ENCODE measurements at regions not wholly inside any gene's neighbourhood (a gene's known extent, or its start where the extent isn't known, plus 50 kb on each side); places are given as distances from the start of the nearest gene placed in this dataset.

GRCh38 chr5:68771732-68772131, 322.1 kb upstream of the SLC30A5 start:
- no peak for DNase-seq (ENCODE audit: low read depth in 2 of 3, low spot score in 1 of 3)

DNA sequence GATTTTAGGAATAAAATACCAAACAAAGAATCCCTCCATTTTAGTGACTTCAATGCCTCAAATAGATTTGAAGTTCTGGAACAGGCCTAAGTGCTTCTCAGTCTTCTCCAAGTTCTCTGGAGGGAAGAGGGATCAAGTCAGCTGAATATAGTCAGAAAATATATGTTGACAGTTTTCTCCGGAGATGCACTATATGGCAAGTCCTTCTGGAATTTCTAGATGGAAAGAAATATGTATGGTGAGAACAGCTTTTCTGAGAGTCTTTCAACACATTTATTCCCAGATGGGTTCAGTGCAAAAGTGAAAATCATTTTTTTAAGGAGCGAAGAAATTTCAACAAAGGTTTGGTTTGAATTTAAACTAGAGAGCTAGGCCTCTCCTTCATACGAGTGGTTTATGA, 317.4 kb upstream of the SLC30A5 start:
- DNase-seq (ENCODE audit: low read depth in 2 of 3, low spot score in 1 of 3) = no peak

DNA sequence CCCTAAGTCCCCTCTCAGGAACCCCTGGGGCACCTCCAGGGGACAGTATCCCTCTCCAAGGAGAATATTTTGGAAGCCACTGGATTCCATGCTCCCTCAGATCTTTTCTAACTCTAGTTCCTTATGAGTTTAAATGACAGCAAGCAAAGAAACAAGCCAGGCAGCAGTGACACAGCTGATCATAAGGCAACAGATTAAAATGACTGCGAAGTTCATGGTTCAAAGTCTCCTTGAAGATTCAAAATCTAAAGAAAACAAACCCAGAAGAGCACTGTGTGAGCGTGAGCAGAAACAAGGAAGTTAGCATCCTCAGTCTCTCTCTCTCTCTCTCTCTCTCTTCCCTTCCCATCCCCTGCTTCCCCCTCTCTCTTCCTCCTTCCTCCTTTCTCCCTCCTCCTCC, 316.7 kb upstream of the SLC30A5 start:
- no peak for DNase-seq (ENCODE audit: low read depth in 2 of 3, low spot score in 1 of 3)

DNA sequence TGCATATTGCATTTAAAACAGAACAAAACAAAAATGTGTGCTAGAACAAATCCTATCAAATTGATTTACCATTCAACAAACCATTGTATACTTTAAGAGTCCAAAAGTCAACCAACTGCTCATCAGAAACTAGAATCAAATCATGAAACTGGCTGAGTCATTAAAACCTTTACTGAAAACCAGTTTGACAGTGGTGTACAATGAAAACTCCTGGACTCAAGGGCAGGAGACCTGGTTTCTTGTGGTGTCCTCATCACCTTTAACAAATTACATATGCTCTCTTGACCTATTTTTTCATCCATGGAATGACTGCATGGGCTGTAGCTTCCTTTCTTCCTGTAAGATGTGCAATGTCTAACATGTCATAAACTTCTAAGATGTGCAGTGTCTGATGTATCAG, 315.3 kb upstream of the SLC30A5 start:
- DNase-seq (ENCODE audit: low read depth in 2 of 3, low spot score in 1 of 3) = no peak

DNA sequence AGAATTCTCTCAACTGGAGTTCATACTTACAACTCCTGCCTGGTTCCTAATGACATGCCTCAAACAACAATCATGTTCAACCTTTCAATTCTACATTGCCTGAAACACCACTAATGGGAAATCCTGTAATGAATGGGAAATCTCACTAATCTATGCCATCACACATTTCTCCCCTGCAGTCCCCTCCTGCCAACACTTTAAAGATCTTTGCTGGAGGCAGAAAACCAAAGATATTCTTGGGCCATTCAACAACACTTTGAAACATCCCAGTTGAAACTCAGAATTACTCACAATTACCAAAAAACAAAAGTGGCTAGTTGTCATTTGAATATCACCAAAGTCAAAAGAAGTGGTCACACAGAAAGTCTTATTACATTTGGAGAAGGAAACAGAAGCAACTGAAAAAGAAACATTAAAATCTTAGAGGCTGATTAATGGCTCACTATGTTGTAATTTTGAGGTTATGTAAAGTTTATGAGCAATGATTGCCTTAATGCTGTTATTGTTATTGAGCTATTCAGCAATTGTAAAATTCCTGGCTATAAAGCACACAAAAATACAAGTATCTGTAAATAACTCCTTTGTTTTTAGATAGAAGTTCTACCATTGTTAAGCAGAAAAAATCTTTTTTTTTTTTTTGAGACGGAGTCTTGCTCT, 313.4 kb upstream of the SLC30A5 start:
- DNase-seq (ENCODE audit: low read depth in 2 of 3, low spot score in 1 of 3) = no peak

DNA sequence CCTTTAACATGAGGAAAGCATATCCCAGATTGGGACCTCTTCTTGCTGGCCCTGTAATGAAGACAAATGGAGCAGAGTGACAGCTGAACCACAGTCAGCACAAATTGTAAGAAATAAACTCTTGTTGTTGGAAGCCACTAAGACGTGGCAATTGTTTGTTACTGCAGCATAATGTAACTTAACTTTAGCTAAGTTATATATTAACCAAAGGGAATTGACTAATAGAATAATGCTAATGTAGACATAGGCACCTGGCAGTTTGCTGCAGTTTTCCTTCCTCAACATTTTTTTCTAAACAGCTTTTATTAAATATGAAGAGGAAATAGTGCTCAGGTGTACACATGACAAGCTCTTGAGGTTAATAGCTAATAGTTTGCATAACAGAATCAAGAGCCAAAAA, 300.7 kb upstream of the SLC30A5 start:
- no peak for DNase-seq (ENCODE audit: low read depth in 2 of 3, low spot score in 1 of 3)

DNA sequence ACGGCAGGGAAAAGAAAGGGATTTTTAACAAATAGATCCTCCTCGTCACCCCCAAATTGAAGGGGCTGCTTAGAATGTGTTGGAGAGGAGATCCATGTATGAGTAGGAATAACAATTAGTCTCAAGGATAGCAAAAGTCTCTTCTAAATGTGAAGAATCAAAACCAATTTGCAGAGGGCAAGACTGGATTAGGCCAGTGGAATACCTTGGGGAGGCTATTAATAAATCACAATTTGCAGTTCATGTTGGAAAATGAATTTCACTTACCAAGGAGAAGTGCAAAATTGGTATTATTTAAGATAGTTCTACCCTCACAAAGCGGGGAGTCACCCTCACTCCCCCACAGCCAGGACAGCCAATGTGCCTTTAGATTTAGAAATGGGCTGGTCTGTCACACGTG, 299.8 kb upstream of the SLC30A5 start:
- no peak for DNase-seq (ENCODE audit: low read depth in 2 of 3, low spot score in 1 of 3)

DNA sequence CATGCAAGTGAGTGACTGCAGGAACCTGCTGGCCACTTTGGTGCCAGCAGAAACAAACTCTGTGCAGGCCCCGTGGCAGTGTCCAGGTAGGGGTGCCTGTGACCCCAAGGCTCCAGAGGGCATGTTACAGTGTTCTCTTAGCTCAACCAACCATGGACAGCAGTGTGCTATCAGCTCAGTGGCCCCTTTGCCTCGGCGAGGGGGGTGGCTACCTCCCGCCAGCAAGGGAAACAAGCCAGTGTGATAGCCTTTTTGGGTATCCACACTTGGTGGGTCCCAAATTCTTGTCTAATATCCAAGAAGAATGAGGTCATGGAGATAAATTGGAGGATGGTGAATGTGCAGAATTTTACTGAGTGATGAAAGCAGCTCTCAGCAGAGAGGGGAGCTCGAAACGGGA, 298.6 kb upstream of the SLC30A5 start:
- no peak for DNase-seq (ENCODE audit: low read depth in 2 of 3, low spot score in 1 of 3)

GRCh38 chr5:68798877-68799843, 294.7 kb upstream of the SLC30A5 start:
- DNase-seq (ENCODE audit: low read depth in 2 of 3, low spot score in 1 of 3) = no peak

- DNase-seq (ENCODE audit: low read depth in 2 of 3, low spot score in 1 of 3) = no peak
These were observed 291.4 kb upstream of the SLC30A5 start for GRCh38 chr5:68802430-68802829.

GRCh38 chr5:68803881-68804319, 289.9 kb upstream of the SLC30A5 start:
- no peak for DNase-seq (ENCODE audit: low read depth in 2 of 3, low spot score in 1 of 3)

DNA sequence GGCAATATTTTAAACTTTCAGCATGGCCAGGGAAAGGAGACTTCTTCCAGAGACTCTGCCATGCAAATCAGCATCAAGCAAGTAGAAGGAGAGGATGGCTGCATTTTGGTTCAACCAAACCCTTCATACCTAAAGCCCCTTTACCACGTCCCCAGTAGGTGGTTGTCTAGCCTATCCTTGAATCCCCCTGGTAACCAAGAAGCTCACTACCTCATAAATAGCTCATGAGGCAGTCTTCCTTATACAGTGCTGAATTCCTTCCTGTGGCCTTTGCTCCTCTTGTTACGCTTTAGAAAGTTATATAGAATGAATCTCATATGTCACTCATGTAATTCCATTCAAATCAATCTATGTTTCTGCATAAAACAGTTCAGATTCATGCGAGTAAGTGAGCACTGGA, 289.5 kb upstream of the SLC30A5 start:
- DNase-seq (ENCODE audit: low read depth in 2 of 3, low spot score in 1 of 3) = no peak

- DNase-seq (ENCODE audit: low read depth in 2 of 3, low spot score in 1 of 3) = no peak
These were observed 288.4 kb upstream of the SLC30A5 start for GRCh38 chr5:68805444-68805843.

DNA sequence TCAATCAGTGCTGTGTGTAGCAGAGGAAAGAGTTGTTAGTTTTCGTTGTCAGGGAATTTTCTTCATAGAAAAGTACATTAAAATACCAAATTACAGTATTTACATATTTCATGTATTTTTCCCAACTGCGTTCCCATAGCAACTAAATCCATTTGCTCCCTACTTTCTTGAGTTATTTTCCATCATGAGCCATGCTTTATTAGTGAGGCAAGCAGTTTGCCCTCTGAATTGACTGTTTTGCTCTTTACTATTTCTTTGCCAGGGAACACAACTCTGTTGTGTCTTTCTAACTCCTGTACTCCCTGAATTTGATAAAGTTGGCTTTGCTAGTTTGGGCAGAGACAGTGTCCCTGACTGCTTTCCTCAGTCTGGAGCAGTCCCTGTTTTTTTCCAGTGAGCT, 276.2 kb upstream of the SLC30A5 start:
- DNase-seq (ENCODE audit: low read depth in 2 of 3, low spot score in 1 of 3) = no peak

GRCh38 chr5:68818057-68818695, 275.6 kb upstream of the SLC30A5 start:
- no peak for DNase-seq (ENCODE audit: low read depth in 2 of 3, low spot score in 1 of 3)

- no peak for DNase-seq (ENCODE audit: low read depth in 2 of 3, low spot score in 1 of 3)
These were observed 274.9 kb upstream of the SLC30A5 start for GRCh38 chr5:68818870-68819269.

DNA sequence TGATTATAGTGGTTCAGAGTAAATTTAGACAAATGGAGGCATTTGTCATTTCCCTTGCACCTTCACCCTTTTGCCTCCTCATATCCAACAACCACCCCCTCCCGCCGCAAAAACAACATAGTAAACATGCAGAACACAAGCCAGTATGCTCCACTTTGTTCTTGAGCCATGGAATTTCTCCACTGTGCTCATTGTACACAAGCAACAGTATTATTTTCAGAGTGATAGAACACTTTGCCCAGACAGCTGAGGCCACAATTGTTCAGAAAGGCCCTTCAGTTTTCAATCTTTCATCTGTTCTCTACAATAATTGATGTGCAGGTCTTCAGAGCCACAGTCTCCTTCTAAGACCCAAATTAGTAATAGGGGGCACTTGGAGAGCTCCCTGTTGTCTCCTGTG, 272.8 kb upstream of the SLC30A5 start:
- DNase-seq (ENCODE audit: low read depth in 2 of 3, low spot score in 1 of 3) = no peak

GRCh38 chr5:68822796-68823195, 271.0 kb upstream of the SLC30A5 start:
- DNase-seq (ENCODE audit: low read depth in 2 of 3, low spot score in 1 of 3) = no peak

- no peak for DNase-seq (ENCODE audit: low read depth in 2 of 3, low spot score in 1 of 3)
These were observed 270.5 kb upstream of the SLC30A5 start for GRCh38 chr5:68823301-68823700.

- DNase-seq (ENCODE audit: low read depth in 2 of 3, low spot score in 1 of 3) = no peak
These were observed 263.4 kb upstream of the SLC30A5 start for GRCh38 chr5:68830377-68830898.

DNA sequence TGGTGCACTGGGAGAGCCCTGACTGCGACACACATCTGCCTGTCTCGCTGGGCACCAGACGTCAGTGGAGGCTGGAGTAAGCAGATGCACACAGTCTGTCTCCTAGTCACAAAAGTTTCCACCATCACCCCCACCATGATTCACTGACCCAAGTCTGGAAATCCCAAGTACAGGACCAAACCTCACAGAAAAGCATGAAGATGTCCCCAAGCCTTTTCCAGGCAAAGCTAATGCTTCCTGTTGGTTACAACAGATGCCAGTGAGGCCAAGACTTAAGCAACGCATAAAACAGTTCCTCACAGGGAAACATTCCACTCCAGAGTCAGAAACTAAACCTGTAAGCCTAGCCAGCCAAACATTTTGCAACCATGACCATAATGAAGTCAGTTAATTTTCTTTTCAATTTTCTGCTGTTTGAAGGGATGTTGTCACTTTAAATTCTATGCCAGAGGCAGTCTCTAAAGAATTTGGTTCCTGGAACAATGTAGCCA, 259.3 kb upstream of the SLC30A5 start:
- DNase-seq (ENCODE audit: low read depth in 2 of 3, low spot score in 1 of 3) = no peak

Measured in stimulated activated CD4-positive, alpha-beta T cell treated with anti-CD3 and anti-CD28 coated beads, Interleukin-12 subunit alpha, Interleukin-12 subunit beta, amount 100 ng/mL, for 48 hours (primary cell).